ENCODE measurements at regions not wholly inside any gene's neighbourhood (a gene's known extent, or its start where the extent isn't known, plus 50 kb on each side); places are given as distances from the start of the nearest gene placed in this dataset.

DNA sequence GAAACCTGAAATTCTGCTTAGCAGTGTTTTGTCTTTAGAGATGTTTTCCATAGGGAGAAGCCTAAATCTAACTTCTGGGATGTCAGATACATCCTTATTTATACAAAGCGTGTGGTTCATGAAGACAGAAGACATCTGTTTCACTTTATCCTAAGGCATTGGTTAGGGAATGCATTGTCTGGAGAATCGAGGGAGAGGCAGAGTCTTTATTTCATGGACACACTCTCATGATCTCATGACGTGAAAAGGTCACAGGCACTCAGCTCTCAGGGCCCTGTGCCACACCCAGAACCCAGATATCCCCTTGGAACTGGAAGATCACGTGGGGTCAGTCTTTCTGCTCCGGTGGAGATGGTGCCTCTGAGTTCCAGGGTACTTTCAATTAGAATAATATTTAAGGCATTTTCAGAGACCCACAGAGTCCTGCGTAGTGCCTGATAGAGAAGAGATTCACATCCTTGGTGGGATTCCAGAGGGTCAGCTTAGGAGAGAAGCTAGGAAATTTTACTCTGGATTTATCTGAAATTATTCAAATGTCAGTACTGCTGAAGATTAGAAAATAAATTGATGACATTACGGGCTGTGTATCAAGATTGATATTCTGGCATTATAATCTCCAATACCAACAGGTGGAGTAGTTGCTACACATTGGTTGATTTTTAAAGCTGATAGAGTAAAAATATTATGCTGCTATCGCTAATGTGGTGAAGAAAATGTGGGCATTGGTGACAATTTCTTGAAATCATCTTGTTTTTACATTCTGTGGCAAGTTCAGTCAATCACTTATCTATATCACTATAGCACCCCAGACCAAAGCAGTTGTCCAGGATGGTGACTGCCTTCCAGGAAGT lies 378.3 kb downstream of the MTRR start:
- Histone ChIP-seq H3K4me2 (no peak overlapping the region), H3K4me1 (no peaks in the 10 kb centered on the region), H4K20me1 (ENCODE audit: low read depth) (no peaks in the 10 kb centered on the region), H2AFZ (replicated peaks) (no peak overlapping the region), H3K9me3 (ENCODE audit: low read depth) (no peaks in the 10 kb centered on the region), H3K9ac (no peak overlapping the region), H3K36me3 (no peaks in the 10 kb centered on the region), H3K27me3 (no peaks in the 10 kb centered on the region), H3F3A (ENCODE audit: low read depth) (no peaks in the 10 kb centered on the region), H3K27ac (no peak overlapping the region), H3K79me2 (ENCODE audit: low read depth) (no peaks in the 10 kb centered on the region), H3K4me3 (no peak overlapping the region)
- Mint-ChIP-seq H3K4me3 (no peak overlapping the region), H3K27ac (no peak overlapping the region), H3K9me3 (no peaks in the 10 kb centered on the region), H3K27me3 (ENCODE audit: insufficient read depth, low read depth) (no peaks in the 10 kb centered on the region), H3K36me3 (no peaks in the 10 kb centered on the region), H3K4me1 (no peaks in the 10 kb centered on the region)
- TF ChIP-seq EZH2phosphoT487 (IDR thresholded peaks at IDR 0.05): no peak
- TF ChIP-seq, protein P1, sequence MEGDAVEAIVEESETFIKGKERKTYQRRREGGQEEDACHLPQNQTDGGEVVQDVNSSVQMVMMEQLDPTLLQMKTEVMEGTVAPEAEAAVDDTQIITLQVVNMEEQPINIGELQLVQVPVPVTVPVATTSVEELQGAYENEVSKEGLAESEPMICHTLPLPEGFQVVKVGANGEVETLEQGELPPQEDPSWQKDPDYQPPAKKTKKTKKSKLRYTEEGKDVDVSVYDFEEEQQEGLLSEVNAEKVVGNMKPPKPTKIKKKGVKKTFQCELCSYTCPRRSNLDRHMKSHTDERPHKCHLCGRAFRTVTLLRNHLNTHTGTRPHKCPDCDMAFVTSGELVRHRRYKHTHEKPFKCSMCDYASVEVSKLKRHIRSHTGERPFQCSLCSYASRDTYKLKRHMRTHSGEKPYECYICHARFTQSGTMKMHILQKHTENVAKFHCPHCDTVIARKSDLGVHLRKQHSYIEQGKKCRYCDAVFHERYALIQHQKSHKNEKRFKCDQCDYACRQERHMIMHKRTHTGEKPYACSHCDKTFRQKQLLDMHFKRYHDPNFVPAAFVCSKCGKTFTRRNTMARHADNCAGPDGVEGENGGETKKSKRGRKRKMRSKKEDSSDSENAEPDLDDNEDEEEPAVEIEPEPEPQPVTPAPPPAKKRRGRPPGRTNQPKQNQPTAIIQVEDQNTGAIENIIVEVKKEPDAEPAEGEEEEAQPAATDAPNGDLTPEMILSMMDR (IDR thresholded peaks at IDR 0.05): peak; percentile 16
- no peak for DNase-seq (ENCODE audit: low spot score)

DNA sequence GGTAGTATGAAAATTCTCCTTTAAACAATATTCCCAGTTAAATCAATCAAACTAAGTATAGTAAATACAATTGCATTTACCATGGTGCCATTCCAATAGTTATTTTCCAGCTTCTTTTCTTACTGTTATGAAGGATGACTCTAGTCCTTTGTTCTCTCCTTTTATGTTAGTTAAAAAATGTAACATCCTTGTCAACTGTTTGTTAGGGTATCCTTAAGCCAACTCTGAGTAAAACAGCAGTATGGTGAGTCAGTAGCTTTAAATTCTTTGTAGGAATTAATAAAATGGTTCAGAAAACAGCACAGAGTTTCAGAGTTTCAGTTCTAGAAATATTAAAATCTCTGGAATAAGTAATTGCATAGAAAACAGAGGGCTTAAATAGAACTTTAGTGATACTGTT lies 384.4 kb downstream of the MTRR start:
- no peaks in the 10 kb centered on the region for H3K27me3 Mint-ChIP-seq (ENCODE audit: insufficient read depth, low read depth)
- Histone ChIP-seq H3K27ac (no peak overlapping the region), H3K9me3 (ENCODE audit: low read depth) (no peaks in the 10 kb centered on the region), H2AFZ (replicated peaks) (no peak overlapping the region), H3K79me2 (ENCODE audit: low read depth) (no peaks in the 10 kb centered on the region), H3K36me3 (no peaks in the 10 kb centered on the region), H3K4me2 (no peak overlapping the region), H3F3A (ENCODE audit: low read depth) (no peaks in the 10 kb centered on the region), H3K27me3 (no peaks in the 10 kb centered on the region), H3K9ac (no peak overlapping the region), H3K4me1 (no peaks in the 10 kb centered on the region), H3K4me3 (no peak overlapping the region), H4K20me1 (ENCODE audit: low read depth) (no peaks in the 10 kb centered on the region)
- no peak for TF ChIP-seq EZH2phosphoT487 (IDR thresholded peaks at IDR 0.05)
- no peak for TF ChIP-seq EZH2 (IDR thresholded peaks at IDR 0.05)
- TF ChIP-seq, protein P1 (IDR thresholded peaks at IDR 0.05): no peak
- no peaks in the 10 kb centered on the region for H3K9me3 Mint-ChIP-seq
- no peak overlapping the region for H3K27ac Mint-ChIP-seq
- H3K4me3 Mint-ChIP-seq: no peak overlapping the region
- no peaks in the 10 kb centered on the region for H3K36me3 Mint-ChIP-seq
- DNase-seq (ENCODE audit: low spot score): no peak
- no peaks in the 10 kb centered on the region for H3K4me1 Mint-ChIP-seq

DNA sequence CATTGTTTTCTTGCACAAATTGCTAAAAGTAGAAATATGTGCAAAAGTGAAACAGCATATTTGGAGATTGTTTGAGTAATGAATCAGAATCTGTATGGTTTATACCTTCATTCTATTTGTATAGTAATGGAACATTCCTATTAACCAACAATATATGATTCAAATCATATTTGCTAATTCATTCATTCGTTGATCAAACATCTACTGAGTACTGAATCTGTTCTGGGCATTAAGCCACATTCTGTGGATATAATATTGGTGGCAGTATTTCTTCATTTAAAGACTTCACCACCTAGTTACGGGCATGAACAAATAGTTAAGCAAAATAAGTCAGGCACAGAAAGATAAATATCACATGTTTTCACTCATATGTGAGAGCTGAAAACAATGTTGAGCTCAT lies 385.7 kb downstream of the MTRR start:
- Histone ChIP-seq H3F3A (ENCODE audit: low read depth) (no peaks in the 10 kb centered on the region), H2AFZ (replicated peaks) (no peak overlapping the region), H4K20me1 (ENCODE audit: low read depth) (no peaks in the 10 kb centered on the region), H3K4me3 (no peak overlapping the region), H3K9me3 (ENCODE audit: low read depth) (no peaks in the 10 kb centered on the region), H3K79me2 (ENCODE audit: low read depth) (no peaks in the 10 kb centered on the region), H3K4me2 (no peak overlapping the region), H3K27me3 (no peaks in the 10 kb centered on the region), H3K36me3 (no peaks in the 10 kb centered on the region), H3K9ac (no peak overlapping the region), H3K27ac (no peak overlapping the region), H3K4me1 (no peaks in the 10 kb centered on the region)
- TF ChIP-seq EZH2phosphoT487 (IDR thresholded peaks at IDR 0.05): no peak
- TF ChIP-seq EZH2 (IDR thresholded peaks at IDR 0.05): no peak
- TF ChIP-seq, protein P1 (IDR thresholded peaks at IDR 0.05): no peak
- H3K4me3 Mint-ChIP-seq: no peak overlapping the region
- no peak overlapping the region for H3K27ac Mint-ChIP-seq
- no peaks in the 10 kb centered on the region for H3K36me3 Mint-ChIP-seq
- no peak for DNase-seq (ENCODE audit: low spot score)
- no peaks in the 10 kb centered on the region for H3K27me3 Mint-ChIP-seq (ENCODE audit: insufficient read depth, low read depth)
- no peaks in the 10 kb centered on the region for H3K9me3 Mint-ChIP-seq
- H3K4me1 Mint-ChIP-seq: no peaks in the 10 kb centered on the region
